H9 (cell line): ENCODE measurements at regions not wholly inside any gene's neighbourhood (a gene's known extent, or its start where the extent isn't known, plus 50 kb on each side); places are given as distances from the start of the nearest gene placed in this dataset.

Source experiments
- DNase-seq: peaks from one replicate; pipeline ENCODE4 v3.0.0-alpha.2; 2017
- H2AFZ ChIP-seq: one replicate; pipeline ENCODE4 v1.6.1; 2013; ENCODE audit warnings: mild to moderate bottlenecking, low read length, control low read depth, moderate library complexity
- H2AK5ac ChIP-seq: 2 replicates; pipeline ENCODE4 v1.6.1; 2013; ENCODE audit warnings: low read length, control low read depth, mixed read lengths; ENCODE audit not compliant: insufficient read length
- H2BK120ac ChIP-seq: one replicate; pipeline ENCODE4 v1.6.1; 2013; ENCODE audit warnings: low read depth, mild to moderate bottlenecking, low read length, control low read depth, inconsistent platforms; ENCODE audit not compliant: poor library complexity, severe bottlenecking
- H2BK12ac ChIP-seq: 2 replicates; pipeline ENCODE4 v1.6.1; 2013; ENCODE audit warnings: low read length, control low read depth, mixed read lengths, low read depth; ENCODE audit not compliant: insufficient read length
- H2BK15ac ChIP-seq: 2 replicates; pipeline ENCODE4 v1.6.1; 2013; ENCODE audit warnings: low read depth, low read length, control low read depth
- H2BK20ac ChIP-seq: one replicate; pipeline ENCODE4 v1.6.1; 2013; ENCODE audit warnings: low read depth, mild to moderate bottlenecking, low read length, control low read depth, inconsistent platforms; ENCODE audit not compliant: poor library complexity, severe bottlenecking
- H2BK5ac ChIP-seq: 2 replicates; pipeline ENCODE4 v1.6.1; 2013; ENCODE audit warnings: low read length, control low read depth, mixed read lengths; ENCODE audit not compliant: insufficient read length
- H3K14ac ChIP-seq: 2 replicates; pipeline ENCODE4 v1.6.1; 2013; ENCODE audit warnings: low read length, control low read depth; ENCODE audit not compliant: insufficient read depth
- H3K18ac ChIP-seq: 2 replicates; pipeline ENCODE4 v1.6.1; 2013; ENCODE audit warnings: low read depth, mild to moderate bottlenecking, mixed read lengths, low read length, control low read depth; ENCODE audit not compliant: insufficient read length
- H3K23ac ChIP-seq: 2 replicates; pipeline ENCODE4 v1.6.1; 2013; ENCODE audit warnings: low read length, control low read depth, mixed read lengths, low read depth; ENCODE audit not compliant: insufficient read length
- H3K23me2 ChIP-seq: 2 replicates; pipeline ENCODE4 v1.6.1; 2013; ENCODE audit warnings: low read depth, mild to moderate bottlenecking, mixed read lengths, low read length, control low read depth; ENCODE audit not compliant: insufficient read length, poor library complexity, severe bottlenecking
- H3K27ac ChIP-seq: 2 replicates; pipeline ENCODE4 v1.5.1; 2013; ENCODE audit warnings: low read length, control low read depth, mixed read lengths, low read depth; ENCODE audit not compliant: insufficient read length
- H3K27me3 ChIP-seq: 2 replicates; pipeline ENCODE4 v1.6.1; 2013; ENCODE audit warnings: low read length, control low read depth, inconsistent platforms; ENCODE audit not compliant: insufficient read depth
- H3K4ac ChIP-seq: 2 replicates; pipeline ENCODE4 v1.6.1; 2013; ENCODE audit warnings: low read depth, mild to moderate bottlenecking, control low read depth, inconsistent platforms, low read length, moderate library complexity
- H3K4me1 ChIP-seq: 2 replicates; pipeline ENCODE4 v1.6.1; 2013; ENCODE audit warnings: low read length, control low read depth, inconsistent platforms; ENCODE audit not compliant: insufficient read depth
- H3K4me2 ChIP-seq: 2 replicates; pipeline ENCODE4 v1.6.1; 2013; ENCODE audit warnings: low read length, control low read depth, mixed read lengths; ENCODE audit not compliant: insufficient read length, insufficient read depth
- H3K56ac ChIP-seq: 2 replicates; pipeline ENCODE4 v1.6.1; 2013; ENCODE audit warnings: low read depth, mild to moderate bottlenecking, mixed read lengths, low read length, control low read depth; ENCODE audit not compliant: insufficient read length
- H3K79me1 ChIP-seq: 2 replicates; pipeline ENCODE4 v1.6.1; 2013; ENCODE audit warnings: low read depth, mild to moderate bottlenecking, moderate library complexity, low read length, control low read depth, inconsistent platforms; ENCODE audit not compliant: insufficient read depth, poor library complexity, severe bottlenecking
- H3K79me2 ChIP-seq: 2 replicates; pipeline ENCODE4 v1.6.1; 2013; ENCODE audit warnings: low read length, control low read depth, inconsistent platforms; ENCODE audit not compliant: insufficient read depth
- H3K9ac ChIP-seq: 2 replicates; pipeline ENCODE4 v1.6.1; 2013; ENCODE audit warnings: low read length, control low read depth, mixed read lengths; ENCODE audit not compliant: insufficient read length; ENCODE audit errors: extremely low read depth
- H3K9me3 ChIP-seq: one replicate; pipeline ENCODE4 v1.6.1; 2013; ENCODE audit warnings: low read depth, low read length, inconsistent platforms; ENCODE audit not compliant: control insufficient read depth
- H3T11ph ChIP-seq: one replicate; pipeline ENCODE4 v1.6.1; 2013; ENCODE audit warnings: mild to moderate bottlenecking, low read length, control low read depth, inconsistent platforms
- H4K20me1 ChIP-seq: one replicate; pipeline ENCODE4 v1.6.1; 2013; ENCODE audit not compliant: control insufficient read depth, insufficient read length, insufficient read depth
- H4K5ac ChIP-seq: 2 replicates; pipeline ENCODE4 v1.6.1; 2013; ENCODE audit warnings: low read depth, mild to moderate bottlenecking, mixed read lengths, low read length, control low read depth; ENCODE audit not compliant: insufficient read length
- H4K8ac ChIP-seq: replicated peaks from 2 replicates; pipeline ENCODE4 v1.6.1; 2013; ENCODE audit warnings: low read length, control low read depth, mixed read lengths, low read depth; ENCODE audit not compliant: insufficient read length
- H4K91ac ChIP-seq: 2 replicates; pipeline ENCODE4 v1.6.1; 2013; ENCODE audit warnings: low read depth, mild to moderate bottlenecking, moderate library complexity, mixed read lengths, low read length, control low read depth; ENCODE audit not compliant: insufficient read length
- H3K27ac Mint-ChIP-seq, 3 experiments: 2 replicates in 2 of 3; 3 replicates in 1 of 3; pipeline ENCODE4 v1.8.0; 2020 to 2021; ENCODE audit warnings: mixed read lengths in 3 of 3, mild to moderate bottlenecking in 1 of 3, moderate library complexity in 1 of 3
- H3K27me3 Mint-ChIP-seq: 2 replicates; pipeline ENCODE4 v1.8.0; 2021; ENCODE audit warnings: low read depth, mild to moderate bottlenecking, moderate library complexity, mixed read lengths
- H3K36me3 Mint-ChIP-seq, 3 experiments: 2 replicates in 2 of 3; 3 replicates in 1 of 3; pipeline ENCODE4 v1.8.0; 2020 to 2021; ENCODE audit warnings: low read depth in 3 of 3, mixed read lengths in 3 of 3; ENCODE audit not compliant: insufficient read depth in 1 of 3
- H3K4me1 Mint-ChIP-seq, 2 experiments: 2 replicates each; pipeline ENCODE4 v1.8.0; 2020; ENCODE audit warnings: mixed read lengths in 2 of 2
- H3K4me3 Mint-ChIP-seq, 2 experiments: 2 replicates in 1 of 2; 3 replicates in 1 of 2; pipeline ENCODE4 v1.8.0; 2020 to 2021; ENCODE audit warnings: mild to moderate bottlenecking in 2 of 2, mixed read lengths in 2 of 2, moderate library complexity in 1 of 2
- H3K9me3 Mint-ChIP-seq, 2 experiments: 2 replicates in 1 of 2; 3 replicates in 1 of 2; pipeline ENCODE4 v1.8.0; 2020; ENCODE audit warnings: mild to moderate bottlenecking in 2 of 2, mixed read lengths in 2 of 2, moderate library complexity in 1 of 2
- WGBS: extraction: QIAGEN DNeasy Blood & Tissue Kit; methylation state at CpG from one replicate; pipeline ENCODE4 v1.1.7; 2013; ENCODE audit warnings: missing lambda C conversion rate, low lambda C conversion rate, mixed read lengths; ENCODE audit not compliant: insufficient read length; ENCODE audit errors: extremely low coverage; 5-methylcytosine and 5-hydroxymethylcytosine counted together
- TF ChIP-seq, protein P1 (sequence below): fragments of 200-600 bp; sonication (generic); conservative IDR thresholded peaks from 3 replicates; pipeline ENCODE4 v1.8.0; 2021; ENCODE audit warnings: antibody characterized with exemption, mild to moderate bottlenecking

DNA sequence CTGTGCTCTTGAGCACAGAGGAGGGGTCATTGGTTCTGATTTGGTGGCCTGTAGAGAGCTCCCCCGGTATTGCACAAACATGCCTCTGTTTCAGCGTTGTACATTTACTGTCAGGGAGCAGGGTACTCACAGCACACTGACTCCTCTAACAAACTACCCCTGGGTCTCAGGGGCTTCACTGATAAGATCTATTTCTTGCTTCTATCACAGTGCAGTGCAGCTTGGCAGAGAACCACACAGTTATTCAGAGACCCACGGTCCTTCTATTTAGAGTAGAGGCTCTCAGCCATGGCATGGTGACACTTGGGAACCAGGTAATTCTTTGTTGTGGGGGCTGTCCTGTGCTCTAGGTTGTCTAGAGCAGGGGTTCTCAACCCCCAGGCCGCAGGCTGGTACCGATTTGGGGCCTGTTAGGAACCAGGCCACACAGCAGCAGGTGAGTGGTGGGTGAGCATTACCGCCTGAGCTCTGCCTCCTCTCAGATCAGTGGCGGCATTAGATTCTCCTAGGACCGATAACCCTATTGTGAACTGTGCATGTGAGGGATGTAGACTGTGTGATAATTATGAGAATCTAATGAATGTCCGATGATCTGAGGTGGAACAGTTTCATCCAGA lies 133.4 kb upstream of the MYCN start:
- H3K9me3 Mint-ChIP-seq, result no peaks in the 10 kb centered on the region
- H3K27ac Mint-ChIP-seq, result no peak overlapping the region
- no peaks in the 10 kb centered on the region for H4K20me1 ChIP-seq
- TF ChIP-seq, protein P1, sequence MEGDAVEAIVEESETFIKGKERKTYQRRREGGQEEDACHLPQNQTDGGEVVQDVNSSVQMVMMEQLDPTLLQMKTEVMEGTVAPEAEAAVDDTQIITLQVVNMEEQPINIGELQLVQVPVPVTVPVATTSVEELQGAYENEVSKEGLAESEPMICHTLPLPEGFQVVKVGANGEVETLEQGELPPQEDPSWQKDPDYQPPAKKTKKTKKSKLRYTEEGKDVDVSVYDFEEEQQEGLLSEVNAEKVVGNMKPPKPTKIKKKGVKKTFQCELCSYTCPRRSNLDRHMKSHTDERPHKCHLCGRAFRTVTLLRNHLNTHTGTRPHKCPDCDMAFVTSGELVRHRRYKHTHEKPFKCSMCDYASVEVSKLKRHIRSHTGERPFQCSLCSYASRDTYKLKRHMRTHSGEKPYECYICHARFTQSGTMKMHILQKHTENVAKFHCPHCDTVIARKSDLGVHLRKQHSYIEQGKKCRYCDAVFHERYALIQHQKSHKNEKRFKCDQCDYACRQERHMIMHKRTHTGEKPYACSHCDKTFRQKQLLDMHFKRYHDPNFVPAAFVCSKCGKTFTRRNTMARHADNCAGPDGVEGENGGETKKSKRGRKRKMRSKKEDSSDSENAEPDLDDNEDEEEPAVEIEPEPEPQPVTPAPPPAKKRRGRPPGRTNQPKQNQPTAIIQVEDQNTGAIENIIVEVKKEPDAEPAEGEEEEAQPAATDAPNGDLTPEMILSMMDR, result no peak
- H3T11ph ChIP-seq, result no peak overlapping the region
- H3K27me3 ChIP-seq, result no peaks in the 10 kb centered on the region
- no peak overlapping the region for H2BK120ac ChIP-seq
- no peak overlapping the region for H4K91ac ChIP-seq
- H4K5ac ChIP-seq, result no peak overlapping the region
- H4K8ac ChIP-seq, result no peak overlapping the region
- no peak overlapping the region for H3K4me2 ChIP-seq
- H3K4ac ChIP-seq, result no peak overlapping the region
- no peak overlapping the region for H3K23ac ChIP-seq
- no peak overlapping the region for H3K56ac ChIP-seq
- H3K4me3 Mint-ChIP-seq, result no peak overlapping the region
- no peak overlapping the region for H3K27ac ChIP-seq
- H2BK5ac ChIP-seq, result no peak overlapping the region
- no peaks in the 10 kb centered on the region for H3K9me3 ChIP-seq
- H2BK15ac ChIP-seq, result no peak overlapping the region
- no peak for DNase-seq
- no peaks in the 10 kb centered on the region for H3K23me2 ChIP-seq
- no peaks in the 10 kb centered on the region for H3K79me2 ChIP-seq
- no peak overlapping the region for H3K14ac ChIP-seq
- peaks cover 12% of the 10 kb centered on the region for H3K27me3 Mint-ChIP-seq
- no peak overlapping the region for H2BK20ac ChIP-seq
- H2AFZ ChIP-seq, result no peak overlapping the region
- peaks cover 31 to 38% of the 10 kb centered on the region in 2 experiments for H3K4me1 Mint-ChIP-seq
- peaks cover 9% of the 10 kb centered on the region; the same call in 1 of the 2 replicates for H3K4me1 ChIP-seq
- no peak overlapping the region for H3K9ac ChIP-seq
- no peak overlapping the region for H3K18ac ChIP-seq
- no peak overlapping the region for H2AK5ac ChIP-seq
- H3K79me1 ChIP-seq, result no peaks in the 10 kb centered on the region
- WGBS, result no CpG with 5 or more reads among the region's 9 CpGs
- no peaks in the 10 kb centered on the region; a peak in 2 of 7 replicates for H3K36me3 Mint-ChIP-seq
- no peak overlapping the region for H2BK12ac ChIP-seq
